ENCODE measurements at regions not wholly inside any gene's neighbourhood (a gene's known extent, or its start where the extent isn't known, plus 50 kb on each side); places are given as distances from the start of the nearest gene placed in this dataset.

GRCh38 chr4:188363196-188363595 is 224.0 kb downstream of the TRIML1 start:
- H3K27ac ChIP-seq, result no peak overlapping the region
- DNase-seq, result no peak
- no peaks in the 10 kb centered on the region for H3K36me3 ChIP-seq
- TF ChIP-seq POLR2A (IDR thresholded peaks at IDR 0.05) (no peak), CTCF (IDR thresholded peaks at IDR 0.05) (no peak)
- H3K4me1 ChIP-seq, result no peaks in the 10 kb centered on the region
- no peaks in the 10 kb centered on the region for H3K27me3 ChIP-seq
- intact Hi-C loops (cut with DNase I; ENCODE audit: low total_unique reads), result no loop called here
- H3K9me3 ChIP-seq, result no peaks in the 10 kb centered on the region
- H3K4me3 ChIP-seq, result no peak overlapping the region

GRCh38 chr4:188370777-188371176 is 231.5 kb downstream of the TRIML1 start:
- Histone ChIP-seq H3K4me1 (no peaks in the 10 kb centered on the region), H3K27ac (no peak overlapping the region), H3K27me3 (no peaks in the 10 kb centered on the region), H3K4me3 (no peak overlapping the region), H3K9me3 (no peaks in the 10 kb centered on the region), H3K36me3 (no peaks in the 10 kb centered on the region)
- intact Hi-C loops (cut with DNase I; ENCODE audit: low total_unique reads), result no loop called here
- DNase-seq, result no peak
- no peak for TF ChIP-seq CTCF (IDR thresholded peaks at IDR 0.05)
- TF ChIP-seq POLR2A (IDR thresholded peaks at IDR 0.05), result no peak

GRCh38 chr4:188372058-188372457 is 232.8 kb downstream of the TRIML1 start:
- Histone ChIP-seq H3K27me3 (no peaks in the 10 kb centered on the region), H3K27ac (no peak overlapping the region), H3K4me3 (no peak overlapping the region), H3K9me3 (no peaks in the 10 kb centered on the region), H3K4me1 (no peaks in the 10 kb centered on the region), H3K36me3 (no peaks in the 10 kb centered on the region)
- no peak for DNase-seq
- intact Hi-C loops (cut with DNase I; ENCODE audit: low total_unique reads), result no loop called here
- TF ChIP-seq POLR2A (IDR thresholded peaks at IDR 0.05), result no peak
- TF ChIP-seq CTCF (IDR thresholded peaks at IDR 0.05), result no peak

GRCh38 chr4:188372829-188373228 is 233.6 kb downstream of the TRIML1 start:
- Histone ChIP-seq H3K36me3 (no peaks in the 10 kb centered on the region), H3K4me3 (no peak overlapping the region), H3K4me1 (no peaks in the 10 kb centered on the region), H3K9me3 (no peaks in the 10 kb centered on the region), H3K27me3 (no peaks in the 10 kb centered on the region), H3K27ac (no peak overlapping the region)
- DNase-seq, result no peak
- intact Hi-C loops (cut with DNase I; ENCODE audit: low total_unique reads), result no loop called here
- TF ChIP-seq POLR2A (IDR thresholded peaks at IDR 0.05), result no peak
- TF ChIP-seq CTCF (IDR thresholded peaks at IDR 0.05), result no peak

- Histone ChIP-seq H3K9me3 (no peaks in the 10 kb centered on the region), H3K27me3 (no peaks in the 10 kb centered on the region), H3K4me1 (no peaks in the 10 kb centered on the region), H3K27ac (no peak overlapping the region), H3K4me3 (no peak overlapping the region), H3K36me3 (no peaks in the 10 kb centered on the region)
- TF ChIP-seq CTCF (IDR thresholded peaks at IDR 0.05) (no peak), POLR2A (IDR thresholded peaks at IDR 0.05) (no peak)
- intact Hi-C loops (cut with DNase I; ENCODE audit: low total_unique reads), result no loop called here
- DNase-seq, result no peak
Measured at GRCh38 chr4:188374871-188375270, 235.6 kb downstream of the TRIML1 start.
